GM18505 (cell line): ENCODE measurements at regions not wholly inside any gene's neighbourhood (a gene's known extent, or its start where the extent isn't known, plus 50 kb on each side); places are given as distances from the start of the nearest gene placed in this dataset.

Experiments used
- ATAC-seq: cut with Tn5 transposase; IDR thresholded peaks from one replicate; pipeline ENCODE4 v1.9.1; 2021; ENCODE audit not compliant: unreplicated experiment
- POLR2A ChIP-seq: IDR thresholded peaks from 4 replicates; pipeline ENCODE4 v1.6.1; 2011; ENCODE audit warnings: borderline replicate concordance; ENCODE audit not compliant: insufficient read depth, insufficient read length; ENCODE audit errors: extremely low read depth

DNA sequence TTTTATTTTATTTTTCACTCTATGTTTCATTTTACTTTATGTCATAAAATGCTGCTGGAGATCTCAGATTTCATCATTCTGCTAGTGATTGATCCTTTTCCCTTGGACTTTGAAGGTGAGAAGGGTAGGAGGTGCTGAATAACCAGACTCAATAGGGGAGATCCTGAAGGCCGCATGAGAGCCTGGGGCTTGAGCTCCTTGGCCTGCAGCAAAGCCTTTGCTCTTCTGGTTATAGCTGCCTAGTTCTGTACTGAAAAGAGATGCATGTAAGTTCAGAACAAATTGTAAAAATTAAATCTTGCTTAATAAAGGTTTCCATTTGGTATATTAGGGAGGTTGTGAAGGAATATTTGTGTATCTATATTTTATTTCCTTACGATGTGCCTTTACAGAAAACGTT is 430.2 kb downstream of the QKI start:
- TF ChIP-seq POLR2A: no peak
- no peak for ATAC-seq

DNA sequence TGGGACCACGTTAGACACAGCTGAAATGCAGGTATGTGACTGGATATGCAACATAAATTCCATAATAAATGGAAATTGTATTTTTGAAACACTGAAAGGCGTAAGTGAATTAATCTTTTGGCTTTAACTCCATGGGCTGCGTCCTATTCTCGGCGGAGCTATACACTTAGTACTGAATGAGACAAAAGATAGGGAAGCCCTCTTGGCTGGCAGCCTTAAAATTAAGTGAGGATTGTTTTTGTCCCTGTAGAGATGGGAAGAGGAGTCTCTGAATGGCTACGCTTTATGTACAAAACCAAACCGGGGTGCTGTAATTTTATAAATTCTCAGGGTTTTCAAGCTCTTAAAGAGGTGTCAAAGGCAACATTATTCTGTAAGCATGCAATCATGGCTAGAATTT is 429.8 kb downstream of the QKI start:
- TF ChIP-seq POLR2A: no peak
- ATAC-seq: no peak

DNA sequence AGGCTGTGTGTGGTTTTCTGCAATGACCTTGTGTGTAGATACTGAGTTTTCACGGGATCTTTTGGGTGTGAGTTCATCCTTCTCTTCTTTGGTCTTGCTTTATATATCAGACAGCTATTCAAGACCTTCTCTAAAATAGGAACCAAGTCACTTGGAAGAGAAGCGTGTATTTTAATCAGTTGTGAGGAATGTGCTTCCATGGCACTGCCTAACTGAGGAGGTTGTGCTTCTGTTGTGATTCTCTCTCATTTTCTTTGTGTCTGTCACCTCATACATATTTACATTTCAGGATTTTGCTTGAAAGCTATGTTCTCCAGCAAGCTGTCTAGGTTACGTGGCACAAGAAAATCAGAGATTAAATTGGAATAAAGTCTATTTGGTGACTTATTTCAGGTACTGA is 428.7 kb downstream of the QKI start:
- ATAC-seq: no peak
- no peak for TF ChIP-seq POLR2A

DNA sequence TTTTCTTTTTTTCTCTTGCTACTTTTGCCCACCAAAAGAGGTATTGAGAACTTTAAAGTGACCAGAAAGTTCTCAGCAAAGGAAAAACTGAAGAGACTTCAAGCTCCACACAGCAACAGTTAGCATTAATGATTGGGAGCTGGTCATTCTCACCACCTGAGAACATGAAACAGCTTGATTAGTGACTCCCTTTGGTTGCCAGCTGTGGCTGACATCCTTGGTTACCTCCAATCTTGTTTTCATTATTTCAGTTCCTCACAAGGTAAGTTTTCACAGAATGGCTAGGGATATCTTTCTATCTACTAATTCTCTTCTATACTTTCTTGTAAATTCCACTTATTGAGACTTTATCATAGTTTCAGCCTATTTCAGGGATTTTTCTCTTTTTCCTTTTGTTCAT is 427.9 kb downstream of the QKI start:
- TF ChIP-seq POLR2A: no peak

DNA sequence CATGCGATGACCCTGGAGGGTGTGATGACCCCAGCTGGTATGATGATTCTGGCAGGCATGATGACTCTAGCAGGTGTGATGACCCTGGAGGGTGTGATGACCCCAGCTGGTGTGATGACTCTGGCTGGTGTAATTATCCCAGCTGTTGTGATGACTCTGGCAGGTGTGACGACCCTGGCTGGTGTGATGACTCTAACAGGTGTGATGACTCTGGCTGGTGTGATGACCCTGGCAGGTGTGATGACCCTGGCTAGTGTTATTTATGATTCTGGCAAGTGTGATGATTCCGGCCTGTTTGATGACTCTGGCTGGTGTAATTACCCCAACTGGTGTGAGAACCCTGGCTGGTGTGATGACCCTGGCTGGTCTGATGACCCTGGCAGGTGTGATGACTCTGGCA is 427.2 kb downstream of the QKI start:
- no peak for TF ChIP-seq POLR2A
- no peak for ATAC-seq

More for the DNA sequence above, 427.9 kb downstream of the QKI start:
- ATAC-seq: peak; percentile 88

DNA sequence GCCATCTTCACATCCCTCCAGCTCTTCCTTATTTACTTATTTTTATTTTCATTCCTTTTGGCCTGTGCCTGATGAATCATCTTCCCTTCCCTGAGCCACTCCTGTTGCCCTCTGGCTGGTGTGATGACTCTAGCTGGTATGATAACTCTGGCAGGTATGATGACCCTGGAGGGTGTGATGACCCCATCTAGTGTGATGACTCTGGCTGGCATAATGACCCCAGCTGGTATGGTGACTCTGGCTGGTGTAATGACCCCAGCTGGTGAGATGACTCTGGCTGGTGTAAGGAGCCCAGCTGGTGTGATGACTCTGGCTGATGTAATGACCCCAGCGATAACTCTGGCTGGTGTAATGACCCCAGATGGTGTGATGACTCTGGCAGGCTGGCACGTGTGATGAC is 426.8 kb downstream of the QKI start:
- TF ChIP-seq POLR2A: no peak

DNA sequence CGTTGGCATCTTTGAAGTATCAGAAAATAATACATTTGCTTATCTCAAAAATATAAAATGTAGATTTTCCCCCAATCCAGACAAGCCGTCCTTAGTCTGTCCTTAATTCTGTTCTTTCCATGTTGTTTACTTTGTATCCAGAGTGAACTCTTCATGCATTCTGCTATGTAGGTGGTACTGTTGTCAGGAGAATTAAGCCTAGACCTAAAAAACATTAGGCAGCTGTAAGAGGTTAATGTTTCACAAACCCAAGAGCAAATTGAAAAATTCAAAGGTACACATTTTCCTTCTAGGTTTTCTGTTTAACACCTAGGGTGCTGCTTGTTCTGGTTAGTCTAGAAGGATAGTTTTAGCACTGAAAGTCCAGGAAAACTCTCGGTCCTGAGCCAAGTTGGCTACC is 426.4 kb downstream of the QKI start:
- TF ChIP-seq POLR2A: no peak
- ATAC-seq: no peak

More for the DNA sequence above, 426.8 kb downstream of the QKI start:
- no peak for ATAC-seq

DNA sequence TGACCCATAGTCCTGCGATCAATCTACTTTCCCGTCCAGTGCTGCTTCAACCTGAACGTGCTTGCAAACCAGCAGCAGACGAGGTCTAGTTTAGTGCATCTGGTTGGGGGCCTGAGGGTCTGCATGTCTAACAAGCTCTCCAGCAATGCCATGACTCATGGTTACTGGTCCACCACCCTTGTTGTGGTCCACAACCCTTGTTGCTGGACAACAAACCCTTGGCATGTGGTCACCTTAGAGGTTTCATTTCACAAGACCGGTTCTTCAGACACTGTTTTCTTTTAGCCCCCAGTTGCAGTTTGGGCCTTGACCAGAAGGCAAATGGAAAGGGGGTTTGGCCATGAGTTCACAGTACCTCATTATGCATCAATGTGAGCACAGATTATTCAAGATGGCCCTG is 424.8 kb downstream of the QKI start:
- no peak for ATAC-seq
- TF ChIP-seq POLR2A: no peak

DNA sequence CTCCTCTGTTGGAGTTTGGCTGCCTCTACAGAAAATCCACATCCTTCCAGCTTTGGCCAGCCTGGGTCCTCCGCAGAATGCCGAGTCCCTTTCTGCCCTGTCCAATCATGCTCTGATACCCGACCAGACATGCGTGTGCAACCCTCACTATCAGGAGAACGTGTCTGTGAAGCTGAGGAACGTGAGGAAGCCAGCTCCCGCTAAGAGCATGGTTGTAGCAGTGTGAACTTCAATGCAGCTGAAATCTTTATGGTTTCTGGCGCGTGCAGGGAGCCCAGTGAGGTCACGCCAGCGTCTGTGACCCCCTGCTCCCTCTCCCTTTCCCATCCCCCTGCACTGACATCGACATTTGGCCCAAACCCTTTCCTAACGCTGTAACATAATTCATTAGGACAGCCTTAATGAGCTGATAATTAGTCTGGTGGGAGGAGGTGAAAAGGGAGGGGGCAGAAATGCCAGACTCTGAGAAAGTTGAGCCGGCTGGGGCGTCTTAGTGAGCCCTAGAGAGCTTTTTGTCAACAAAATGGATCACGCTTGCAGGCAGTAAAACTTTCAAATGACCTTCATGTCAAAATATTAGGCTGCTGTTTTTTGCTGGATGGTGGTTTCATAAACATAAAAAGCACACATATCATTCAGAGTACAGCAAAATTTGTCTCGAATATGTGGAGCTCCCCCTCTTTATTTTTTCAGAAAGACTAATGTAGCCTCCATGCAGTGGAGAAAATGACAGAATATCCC is 423.3 kb downstream of the QKI start:
- TF ChIP-seq POLR2A: no peak

DNA sequence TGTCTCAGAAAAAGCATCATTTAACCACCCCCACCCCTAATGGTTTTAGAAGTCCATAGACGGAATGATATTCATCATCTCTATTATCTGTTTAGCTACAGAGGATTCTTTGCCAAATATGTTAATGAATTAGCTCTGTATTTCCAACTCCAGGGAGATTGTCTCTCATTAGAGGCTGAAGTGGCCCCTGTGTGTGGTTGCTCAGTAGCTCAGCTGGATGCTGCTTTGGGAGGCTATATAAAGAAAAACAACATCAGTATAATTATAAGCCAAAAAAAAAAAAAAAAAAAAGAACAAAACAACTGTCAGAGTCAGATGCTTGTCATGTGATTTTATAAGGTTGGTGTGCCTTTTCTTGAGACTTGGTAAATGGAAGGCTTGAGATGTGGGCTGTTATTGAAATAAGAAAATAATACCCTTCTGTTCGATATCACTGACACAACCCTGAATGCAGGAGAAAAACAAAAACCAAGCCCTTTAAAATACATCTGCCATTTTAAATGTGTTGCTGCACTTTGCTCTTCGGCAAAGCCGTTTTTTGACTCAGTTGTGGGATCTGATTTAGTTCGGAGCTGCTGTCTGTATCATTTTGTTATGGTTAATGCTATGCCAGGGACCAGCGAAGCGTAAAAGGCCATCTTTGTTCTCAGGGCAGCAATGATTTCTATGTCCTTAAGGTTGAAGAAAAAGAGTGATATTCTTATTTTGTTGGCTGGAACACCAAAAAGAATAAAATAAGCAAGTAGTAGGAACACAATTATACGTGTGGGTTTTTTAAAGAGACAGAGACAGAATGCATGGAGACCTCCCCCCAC is 422.6 kb downstream of the QKI start:
- no peak for ATAC-seq
- no peak for TF ChIP-seq POLR2A

More for the DNA sequence above, 423.3 kb downstream of the QKI start:
- no peak for ATAC-seq

DNA sequence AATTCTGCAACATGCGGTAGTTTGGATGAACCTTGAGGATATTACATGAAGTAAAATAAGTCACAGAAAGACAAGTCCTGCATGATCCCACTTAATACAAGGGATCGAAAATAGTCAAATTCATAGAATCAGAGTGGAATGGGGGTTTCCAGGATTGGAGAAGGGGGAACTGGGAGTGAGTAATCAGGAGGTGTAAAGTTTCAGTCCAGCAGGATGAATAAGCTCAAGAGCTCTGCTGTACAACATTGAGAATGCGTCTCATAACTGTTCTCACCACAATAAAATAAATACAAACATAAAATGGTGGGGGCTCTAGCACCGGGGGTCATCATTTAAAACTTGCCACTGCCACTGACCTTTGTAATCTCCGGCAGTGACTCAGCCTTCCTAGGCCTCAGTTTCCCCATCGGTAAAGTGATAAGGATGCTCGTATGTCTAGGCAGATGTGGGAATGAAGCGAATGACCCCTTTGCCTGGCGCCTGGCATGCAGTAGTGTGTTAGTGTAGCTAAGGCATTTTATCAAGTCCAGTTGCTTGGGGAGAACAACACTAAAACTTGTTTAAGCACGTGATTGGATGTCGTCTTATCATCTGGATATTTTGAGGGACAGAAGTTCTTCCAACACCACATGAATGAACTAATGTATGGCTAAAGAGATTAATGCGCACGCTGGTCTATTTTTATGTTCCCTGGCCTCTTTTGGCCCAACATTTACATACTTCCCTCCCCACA is 421.1 kb downstream of the QKI start:
- no peak for ATAC-seq
- no peak for TF ChIP-seq POLR2A

DNA sequence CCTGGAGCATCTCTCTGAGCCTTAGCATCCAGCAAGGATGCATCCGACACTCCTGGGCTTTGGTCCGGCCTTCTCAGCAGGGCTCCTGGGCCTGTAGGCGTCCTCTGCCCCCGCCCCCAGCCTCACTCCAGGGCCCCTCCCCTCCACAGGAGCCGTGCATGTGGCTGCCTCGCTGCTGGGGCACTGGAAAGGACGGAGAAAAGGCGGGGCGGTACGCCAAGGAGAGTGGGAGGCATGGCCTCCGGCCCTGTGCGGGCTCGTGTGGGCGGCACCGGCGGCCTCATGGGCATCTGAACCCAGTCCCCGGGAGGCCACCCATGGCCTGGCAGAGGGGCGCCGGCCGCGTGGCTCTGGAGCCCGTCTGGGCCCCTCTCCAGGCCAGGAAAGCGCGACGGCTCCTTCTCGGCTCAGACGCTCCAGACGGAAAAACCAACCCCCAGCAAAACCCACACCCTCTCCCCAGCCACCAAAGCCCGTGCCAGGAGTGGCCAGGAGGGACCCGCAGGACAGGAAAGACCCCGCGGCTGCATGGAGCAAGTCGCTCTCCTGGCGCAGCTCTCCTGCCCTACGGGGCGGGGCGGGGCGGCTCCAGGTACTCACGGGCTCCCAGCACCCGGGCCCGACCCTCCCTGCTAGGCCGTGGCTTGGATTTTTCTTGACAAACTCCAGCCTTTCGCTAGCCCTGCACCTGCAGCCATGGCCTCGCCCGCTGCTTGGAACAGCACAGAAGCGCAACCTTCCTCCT is 419.9 kb downstream of the QKI start:
- no peak for TF ChIP-seq POLR2A
- no peak for ATAC-seq

DNA sequence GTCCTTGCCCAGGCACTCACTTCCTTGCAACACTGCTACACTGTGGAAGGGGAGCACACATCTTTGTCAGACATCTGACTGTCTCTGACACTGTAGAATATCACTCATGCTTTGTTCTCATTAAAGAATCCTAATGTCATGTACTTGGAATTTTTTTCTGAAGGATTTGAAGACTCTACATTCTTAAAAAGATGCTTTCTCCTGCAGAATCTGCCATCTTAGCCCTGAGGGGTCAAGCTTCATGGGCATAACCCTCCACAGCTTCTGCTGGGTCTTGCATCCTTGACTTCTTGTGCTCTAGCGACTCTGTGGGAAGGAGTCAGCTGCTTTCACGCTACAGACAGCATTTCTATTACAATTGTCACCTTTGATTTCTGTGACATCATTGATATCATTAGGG is 417.2 kb downstream of the QKI start:
- TF ChIP-seq POLR2A: no peak
- ATAC-seq: no peak
